Liver (tissue), 8 donors: ENCODE measurements at regions not wholly inside any gene's neighbourhood (a gene's known extent, or its start where the extent isn't known, plus 50 kb on each side); places are given as distances from the start of the nearest gene placed in this dataset.

ENCODE experiments used
- DNase-seq: peaks from one replicate; pipeline ENCODE4 v3.0.0-alpha.2; 2017; ENCODE audit warnings: low spot score
- H3K27ac ChIP-seq, 2 donors: one replicate each; pipeline ENCODE4 v1.7.0; 2013; ENCODE audit warnings: inconsistent platforms in 2 of 2, low read length in 2 of 2, control low read depth in 1 of 2, low read depth in 1 of 2, mild to moderate bottlenecking in 1 of 2
- H3K27me3 ChIP-seq, 4 donors: one replicate each; pipeline versions ENCODE4 v1.6.1 to v1.7.0; 2013; ENCODE audit warnings: low read length in 3 of 4, inconsistent platforms in 1 of 4, mild to moderate bottlenecking in 1 of 4, moderate library complexity in 1 of 4; ENCODE audit not compliant: control insufficient read depth in 4 of 4, insufficient read depth in 4 of 4
- H3K36me3 ChIP-seq, 4 donors: one replicate each; pipeline versions ENCODE4 v1.6.1 to v1.7.0; 2013; ENCODE audit warnings: low read length in 3 of 4, mild to moderate bottlenecking in 3 of 4, low read depth in 1 of 4, moderate library complexity in 1 of 4; ENCODE audit not compliant: control insufficient read depth in 4 of 4, insufficient read depth in 3 of 4
- H3K4me1 ChIP-seq, 4 donors: one replicate each; pipeline versions ENCODE4 v1.6.1 to v1.7.0; 2013; ENCODE audit warnings: low read length in 3 of 4, mild to moderate bottlenecking in 3 of 4, moderate library complexity in 1 of 4; ENCODE audit not compliant: control insufficient read depth in 4 of 4, insufficient read depth in 4 of 4
- H3K4me3 ChIP-seq, 3 donors: one replicate each; pipeline versions ENCODE4 v1.6.1 to v1.7.0; 2013; ENCODE audit warnings: low read length in 3 of 3, control low read depth in 1 of 3, low read depth in 1 of 3, mild to moderate bottlenecking in 1 of 3
- H3K9ac ChIP-seq, 2 donors: one replicate each; pipeline ENCODE4 v1.7.0; 2013; ENCODE audit warnings: low read length in 2 of 2, mild to moderate bottlenecking in 2 of 2, moderate library complexity in 2 of 2, control low read depth in 1 of 2, low read depth in 1 of 2
- H3K9me3 ChIP-seq, 4 donors: one replicate each; pipeline versions ENCODE4 v1.6.1 to v1.7.0; 2013; ENCODE audit warnings: low read length in 3 of 4; ENCODE audit not compliant: control insufficient read depth in 4 of 4
- ATF3 ChIP-seq: IDR thresholded peaks from 2 replicates; pipeline ENCODE4 v1.6.1; 2016; ENCODE audit warnings: antibody characterized with exemption
- EGR1 ChIP-seq, 2 donors: IDR thresholded peaks; 2 replicates each; pipeline ENCODE4 v1.6.1; 2016 to 2018; ENCODE audit warnings: antibody characterized with exemption in 2 of 2, low read depth in 2 of 2
- FOXA1 ChIP-seq: IDR thresholded peaks from 2 replicates; pipeline ENCODE4 v1.6.1; 2016; ENCODE audit warnings: antibody characterized with exemption
- GABPA ChIP-seq, 2 donors: IDR thresholded peaks in 1 of 2; conservative IDR thresholded peaks in 1 of 2; 2 replicates each; pipeline ENCODE4 v1.6.1; 2016; ENCODE audit warnings: antibody characterized with exemption in 2 of 2, mild to moderate bottlenecking in 1 of 2, moderate library complexity in 1 of 2
- HNF4A ChIP-seq, 2 donors: conservative IDR thresholded peaks; 2 replicates each; pipeline ENCODE4 v1.6.1; 2016; ENCODE audit warnings: antibody characterized with exemption in 2 of 2, mild to moderate bottlenecking in 2 of 2
- HNF4G ChIP-seq: IDR thresholded peaks from 2 replicates; pipeline ENCODE4 v1.6.1; 2016; ENCODE audit warnings: antibody characterized with exemption
- JUND ChIP-seq, 2 donors: IDR thresholded peaks; 2 replicates each; pipeline ENCODE4 v1.6.1; 2016; ENCODE audit warnings: antibody characterized with exemption in 2 of 2
- MAX ChIP-seq: IDR thresholded peaks from 2 replicates; pipeline ENCODE4 v1.6.1; 2016; ENCODE audit warnings: antibody characterized with exemption
- NR2F2 ChIP-seq: IDR thresholded peaks from 2 replicates; pipeline ENCODE4 v1.6.1; 2016; ENCODE audit warnings: antibody characterized with exemption
- RAD21 ChIP-seq, 2 donors: IDR thresholded peaks; 2 replicates each; pipeline ENCODE4 v1.6.1; 2016; ENCODE audit warnings: antibody characterized with exemption in 2 of 2, mild to moderate bottlenecking in 2 of 2
- RXRA ChIP-seq, 2 donors: IDR thresholded peaks; 2 replicates each; pipeline ENCODE4 v1.6.1; 2017 to 2018; ENCODE audit warnings: antibody characterized with exemption in 2 of 2, mild to moderate bottlenecking in 1 of 2
- SP1 ChIP-seq: IDR thresholded peaks from 2 replicates; pipeline ENCODE4 v1.6.1; 2018; ENCODE audit warnings: antibody characterized with exemption, mild to moderate bottlenecking
- TAF1 ChIP-seq: conservative IDR thresholded peaks from 2 replicates; pipeline ENCODE4 v1.6.1; 2016; ENCODE audit warnings: antibody characterized with exemption, mild to moderate bottlenecking
- YY1 ChIP-seq: IDR thresholded peaks from 2 replicates; pipeline ENCODE4 v1.6.1; 2016; ENCODE audit warnings: antibody characterized with exemption, mild to moderate bottlenecking
- WGBS: extraction: QIAGEN DNeasy Blood & Tissue Kit; methylation state at CpG from one replicate; pipeline ENCODE4 v1.1.7; 2013; 5-methylcytosine and 5-hydroxymethylcytosine counted together
- TF ChIP-seq, protein P1 (sequence below): IDR thresholded peaks from 2 replicates; pipeline ENCODE4 v1.6.1; 2016; ENCODE audit warnings: antibody characterized with exemption, mild to moderate bottlenecking
- TF ChIP-seq, protein P2 (sequence below): IDR thresholded peaks from 2 replicates; pipeline ENCODE4 v1.6.1; 2016; ENCODE audit warnings: antibody characterized with exemption
- TF ChIP-seq, protein P3 (sequence below): fragments of 150-350 bp; IDR thresholded peaks from 2 replicates; pipeline ENCODE4 v1.5.1; 2017; ENCODE audit warnings: improper control_type of control experiment, low read depth, low read length; ENCODE audit not compliant: missing input control
- donor health status: healthy.
- donor health status: healthy.
- donor health status: healthy.
- donor health status: healthy.
- donor health status: healthy.

- TF ChIP-seq MAX (no peak), EGR1 (IDR thresholded peaks at IDR 0.05; ENCODE audit: low read depth in 2 of 2) (no peak), RAD21 (IDR thresholded peaks at IDR 0.05) (no peak), ATF3 (no peak), TAF1 (no peak), RXRA (IDR thresholded peaks at IDR 0.05) (no peak), SP1 (no peak), GABPA (IDR thresholded peaks at IDR 0.05 in 1 of 2, conservative IDR thresholded peaks at IDR 0.05 in 1 of 2) (no peak), JUND (IDR thresholded peaks at IDR 0.05) (no peak), YY1 (no peak), HNF4G (no peak), HNF4A (conservative IDR thresholded peaks at IDR 0.05) (no peak), FOXA1 (no peak), NR2F2 (no peak)
- TF ChIP-seq, protein P1, sequence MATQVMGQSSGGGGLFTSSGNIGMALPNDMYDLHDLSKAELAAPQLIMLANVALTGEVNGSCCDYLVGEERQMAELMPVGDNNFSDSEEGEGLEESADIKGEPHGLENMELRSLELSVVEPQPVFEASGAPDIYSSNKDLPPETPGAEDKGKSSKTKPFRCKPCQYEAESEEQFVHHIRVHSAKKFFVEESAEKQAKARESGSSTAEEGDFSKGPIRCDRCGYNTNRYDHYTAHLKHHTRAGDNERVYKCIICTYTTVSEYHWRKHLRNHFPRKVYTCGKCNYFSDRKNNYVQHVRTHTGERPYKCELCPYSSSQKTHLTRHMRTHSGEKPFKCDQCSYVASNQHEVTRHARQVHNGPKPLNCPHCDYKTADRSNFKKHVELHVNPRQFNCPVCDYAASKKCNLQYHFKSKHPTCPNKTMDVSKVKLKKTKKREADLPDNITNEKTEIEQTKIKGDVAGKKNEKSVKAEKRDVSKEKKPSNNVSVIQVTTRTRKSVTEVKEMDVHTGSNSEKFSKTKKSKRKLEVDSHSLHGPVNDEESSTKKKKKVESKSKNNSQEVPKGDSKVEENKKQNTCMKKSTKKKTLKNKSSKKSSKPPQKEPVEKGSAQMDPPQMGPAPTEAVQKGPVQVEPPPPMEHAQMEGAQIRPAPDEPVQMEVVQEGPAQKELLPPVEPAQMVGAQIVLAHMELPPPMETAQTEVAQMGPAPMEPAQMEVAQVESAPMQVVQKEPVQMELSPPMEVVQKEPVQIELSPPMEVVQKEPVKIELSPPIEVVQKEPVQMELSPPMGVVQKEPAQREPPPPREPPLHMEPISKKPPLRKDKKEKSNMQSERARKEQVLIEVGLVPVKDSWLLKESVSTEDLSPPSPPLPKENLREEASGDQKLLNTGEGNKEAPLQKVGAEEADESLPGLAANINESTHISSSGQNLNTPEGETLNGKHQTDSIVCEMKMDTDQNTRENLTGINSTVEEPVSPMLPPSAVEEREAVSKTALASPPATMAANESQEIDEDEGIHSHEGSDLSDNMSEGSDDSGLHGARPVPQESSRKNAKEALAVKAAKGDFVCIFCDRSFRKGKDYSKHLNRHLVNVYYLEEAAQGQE, result no peak
- TF ChIP-seq, protein P2, sequence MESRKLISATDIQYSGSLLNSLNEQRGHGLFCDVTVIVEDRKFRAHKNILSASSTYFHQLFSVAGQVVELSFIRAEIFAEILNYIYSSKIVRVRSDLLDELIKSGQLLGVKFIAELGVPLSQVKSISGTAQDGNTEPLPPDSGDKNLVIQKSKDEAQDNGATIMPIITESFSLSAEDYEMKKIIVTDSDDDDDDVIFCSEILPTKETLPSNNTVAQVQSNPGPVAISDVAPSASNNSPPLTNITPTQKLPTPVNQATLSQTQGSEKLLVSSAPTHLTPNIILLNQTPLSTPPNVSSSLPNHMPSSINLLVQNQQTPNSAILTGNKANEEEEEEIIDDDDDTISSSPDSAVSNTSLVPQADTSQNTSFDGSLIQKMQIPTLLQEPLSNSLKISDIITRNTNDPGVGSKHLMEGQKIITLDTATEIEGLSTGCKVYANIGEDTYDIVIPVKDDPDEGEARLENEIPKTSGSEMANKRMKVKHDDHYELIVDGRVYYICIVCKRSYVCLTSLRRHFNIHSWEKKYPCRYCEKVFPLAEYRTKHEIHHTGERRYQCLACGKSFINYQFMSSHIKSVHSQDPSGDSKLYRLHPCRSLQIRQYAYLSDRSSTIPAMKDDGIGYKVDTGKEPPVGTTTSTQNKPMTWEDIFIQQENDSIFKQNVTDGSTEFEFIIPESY, result no peak
- TF ChIP-seq, protein P3, sequence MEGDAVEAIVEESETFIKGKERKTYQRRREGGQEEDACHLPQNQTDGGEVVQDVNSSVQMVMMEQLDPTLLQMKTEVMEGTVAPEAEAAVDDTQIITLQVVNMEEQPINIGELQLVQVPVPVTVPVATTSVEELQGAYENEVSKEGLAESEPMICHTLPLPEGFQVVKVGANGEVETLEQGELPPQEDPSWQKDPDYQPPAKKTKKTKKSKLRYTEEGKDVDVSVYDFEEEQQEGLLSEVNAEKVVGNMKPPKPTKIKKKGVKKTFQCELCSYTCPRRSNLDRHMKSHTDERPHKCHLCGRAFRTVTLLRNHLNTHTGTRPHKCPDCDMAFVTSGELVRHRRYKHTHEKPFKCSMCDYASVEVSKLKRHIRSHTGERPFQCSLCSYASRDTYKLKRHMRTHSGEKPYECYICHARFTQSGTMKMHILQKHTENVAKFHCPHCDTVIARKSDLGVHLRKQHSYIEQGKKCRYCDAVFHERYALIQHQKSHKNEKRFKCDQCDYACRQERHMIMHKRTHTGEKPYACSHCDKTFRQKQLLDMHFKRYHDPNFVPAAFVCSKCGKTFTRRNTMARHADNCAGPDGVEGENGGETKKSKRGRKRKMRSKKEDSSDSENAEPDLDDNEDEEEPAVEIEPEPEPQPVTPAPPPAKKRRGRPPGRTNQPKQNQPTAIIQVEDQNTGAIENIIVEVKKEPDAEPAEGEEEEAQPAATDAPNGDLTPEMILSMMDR, result no peak
- 90% methylated on average over 5 of the region's 5 CpGs for WGBS
- no peak for DNase-seq
- no peaks in the 10 kb centered on the region for H3K9me3 ChIP-seq
- no peak overlapping the region for H3K9ac ChIP-seq
- H3K4me3 ChIP-seq, result no peak overlapping the region
- no peaks in the 10 kb centered on the region for H3K36me3 ChIP-seq
- peaks cover 0 to 6% (median 3%) of the 10 kb centered on the region in 4 donors for H3K4me1 ChIP-seq
- no peaks in the 10 kb centered on the region for H3K27me3 ChIP-seq
- H3K27ac ChIP-seq, result no peak overlapping the region
Measured at GRCh38 chr10:78579576-78579975, 489.2 kb upstream of the ZMIZ1 start.

GRCh38 chr10:78579995-78580394 lies 488.8 kb upstream of the ZMIZ1 start:
- Histone ChIP-seq H3K9ac (no peak overlapping the region), H3K9me3 (no peaks in the 10 kb centered on the region), H3K4me1 (peaks cover 0 to 6% (median 3%) of the 10 kb centered on the region in 4 donors), H3K27me3 (no peaks in the 10 kb centered on the region), H3K4me3 (no peak overlapping the region), H3K27ac (no peak overlapping the region), H3K36me3 (no peaks in the 10 kb centered on the region)
- WGBS, result 83% methylated on average over 4 of the region's 4 CpGs
- TF ChIP-seq FOXA1, result no peak
- no peak for TF ChIP-seq SP1
- TF ChIP-seq MAX, result no peak
- TF ChIP-seq, protein P3, result no peak
- TF ChIP-seq ATF3, result no peak
- no peak for TF ChIP-seq HNF4A (conservative IDR thresholded peaks at IDR 0.05)
- DNase-seq, result no peak
